OCI-LY7 (cell line): ENCODE measurements at regions not wholly inside any gene's neighbourhood (a gene's known extent, or its start where the extent isn't known, plus 50 kb on each side); places are given as distances from the start of the nearest gene placed in this dataset.

ENCODE experiments used
- BruUV-seq: library from RNA; stranded (reverse); fragments of 400-500 nt; replicated peaks from 2 replicates; lab custom pipeline; 2021; lab: Mats Ljungman, UMichigan
- CTCF ChIA-PET: fragments of 300-600 bp; sonication (Branson Sonifier 250); formaldehyde crosslinking; loops from one replicate; lab custom pipeline; 2022; ENCODE audit warnings: antibody characterized with exemption; ENCODE audit not compliant: unreplicated experiment; lab: Charles Lee
- POLR2A ChIA-PET: fragments of 300-600 bp; sonication (Branson Sonifier 250); formaldehyde crosslinking; loops from one replicate; lab custom pipeline; 2022; ENCODE audit warnings: antibody characterized with exemption; lab: Charles Lee
- DNase-seq: peaks from one replicate; pipeline ENCODE4 v3.0.0-alpha.2; 2015; ENCODE audit warnings: low spot score
- H2AFZ ChIP-seq: fragments of 200-600 bp; sonication (generic), shearing (Covaris generic); 2 replicates; pipeline ENCODE4 v1.6.1; 2014; ENCODE audit warnings: mild to moderate bottlenecking, antibody characterized with exemption, low read length, moderate library complexity
- H3K27ac ChIP-seq: fragments of 200-600 bp; sonication (generic); 2 replicates; pipeline ENCODE4 v1.5.1; 2014; ENCODE audit warnings: mixed run types, low read depth, mild to moderate bottlenecking, moderate library complexity, low read length, inconsistent platforms; ENCODE audit not compliant: poor library complexity, severe bottlenecking
- H3K36me3 ChIP-seq: fragments of 200-600 bp; sonication (generic); 2 replicates; pipeline ENCODE4 v1.6.1; 2014; ENCODE audit warnings: mild to moderate bottlenecking, antibody characterized with exemption, low read length, moderate library complexity, mixed read lengths; ENCODE audit not compliant: insufficient read depth
- H3K4me1 ChIP-seq: fragments of 200-600 bp; sonication (generic); 2 replicates; pipeline ENCODE4 v1.5.1; 2014; ENCODE audit warnings: mild to moderate bottlenecking, low read length; ENCODE audit not compliant: insufficient read depth, poor library complexity, severe bottlenecking
- H3K4me2 ChIP-seq: fragments of 200-600 bp; sonication (generic); 2 replicates; pipeline ENCODE4 v1.6.1; 2014; ENCODE audit warnings: mild to moderate bottlenecking, low read length
- H3K4me3 ChIP-seq: fragments of 200-600 bp; sonication (generic); 2 replicates; pipeline ENCODE4 v1.5.1; 2014; ENCODE audit warnings: mild to moderate bottlenecking, low read depth, low read length; ENCODE audit not compliant: poor library complexity, severe bottlenecking
- H3K79me2 ChIP-seq: fragments of 200-600 bp; sonication (generic); 2 replicates; pipeline ENCODE4 v1.6.1; 2016; ENCODE audit warnings: low read depth, mild to moderate bottlenecking, low read length, moderate library complexity, mixed read lengths; ENCODE audit not compliant: insufficient read depth
- H3K9me2 ChIP-seq: fragments of 200-600 bp; sonication (generic); 2 replicates; pipeline ENCODE4 v1.6.1; 2016; ENCODE audit warnings: mild to moderate bottlenecking, low read length, mixed read lengths; ENCODE audit not compliant: insufficient read depth
- H3K9me3 ChIP-seq: fragments of 200-600 bp; sonication (generic); 2 replicates; pipeline ENCODE4 v1.6.1; 2014; ENCODE audit warnings: mild to moderate bottlenecking, mixed run types, low read length, mixed read lengths
- H4K20me1 ChIP-seq: fragments of 200-600 bp; sonication (generic); 2 replicates; pipeline ENCODE4 v1.6.1; 2014; ENCODE audit warnings: mild to moderate bottlenecking, antibody characterized with exemption, low read length, moderate library complexity, mixed read lengths; ENCODE audit not compliant: insufficient read depth
- CTCF ChIP-seq: fragments of 200-600 bp; sonication (generic); conservative IDR thresholded peaks from 2 replicates; pipeline ENCODE4 v1.5.1; 2014; ENCODE audit warnings: mild to moderate bottlenecking, antibody characterized with exemption, low read length, moderate library complexity, mixed read lengths
- EZH2phosphoT487 ChIP-seq: fragments of 200-600 bp; sonication (generic); IDR thresholded peaks from 2 replicates; pipeline ENCODE4 v1.6.1; 2018; ENCODE audit warnings: low read depth, borderline replicate concordance, mild to moderate bottlenecking, mixed run types, antibody characterized with exemption, low read length, moderate library complexity, mixed read lengths
- intact Hi-C: fragments of 100-400 bp; cut with micrococcal nuclease; formaldehyde crosslinking; loops from one replicate; pipeline ENCODE4 v1.10.0; 2022; ENCODE audit not compliant: unreplicated experiment

DNA sequence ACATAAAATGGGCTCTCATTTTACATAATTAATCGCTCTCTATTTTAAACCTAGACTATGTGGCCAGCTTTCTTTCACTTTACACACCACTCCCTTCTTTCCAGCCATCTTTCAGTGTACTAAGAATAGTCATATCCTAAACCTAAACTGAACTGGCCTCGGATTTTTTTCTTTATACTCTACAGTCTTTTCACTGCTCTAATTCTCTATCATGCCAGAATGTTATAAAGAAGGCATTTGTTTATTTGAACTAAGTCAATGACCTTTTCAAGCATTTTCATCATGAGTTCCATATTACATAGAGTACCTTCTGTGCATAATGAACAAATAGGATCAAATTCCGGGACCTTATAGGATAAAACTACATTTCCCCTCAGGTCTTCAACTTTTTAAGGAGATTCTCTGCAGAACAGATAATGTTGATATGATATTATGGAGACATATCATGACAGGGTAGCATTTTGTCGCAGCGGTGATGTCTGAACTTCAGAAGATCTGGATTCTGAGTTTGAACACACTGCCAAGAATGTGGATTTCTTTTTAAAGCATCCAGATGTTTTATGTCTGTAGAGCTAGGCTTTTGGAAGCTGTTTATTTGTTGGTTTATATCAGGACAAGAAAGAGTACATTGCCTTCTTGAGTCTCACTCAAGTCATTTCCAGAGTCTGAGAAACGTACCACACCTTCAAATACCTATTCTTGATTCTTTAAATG, 1047.3 kb downstream of the MCTP2 start:
- Histone ChIP-seq H3K4me2 (no peak overlapping the region), H3K9me3 (no peaks in the 10 kb centered on the region), H2AFZ (no peak overlapping the region), H3K36me3 (no peaks in the 10 kb centered on the region), H3K27ac (no peak overlapping the region), H3K4me3 (no peak overlapping the region), H3K9me2 (no peaks in the 10 kb centered on the region), H3K79me2 (no peaks in the 10 kb centered on the region), H3K4me1 (no peaks in the 10 kb centered on the region), H4K20me1 (no peaks in the 10 kb centered on the region)
- no peak for TF ChIP-seq EZH2phosphoT487
- no peak for DNase-seq
- no TSS peak for BruUV-seq
- intact Hi-C loops = no loop called here
- ChIA-PET POLR2A (interaction anchor here (0.6 kb wide), 1 partner anchor 1956 kb away, joined by 3 read pairs; no protein-coding TSS in a partner anchor), CTCF (no interaction called here)

DNA sequence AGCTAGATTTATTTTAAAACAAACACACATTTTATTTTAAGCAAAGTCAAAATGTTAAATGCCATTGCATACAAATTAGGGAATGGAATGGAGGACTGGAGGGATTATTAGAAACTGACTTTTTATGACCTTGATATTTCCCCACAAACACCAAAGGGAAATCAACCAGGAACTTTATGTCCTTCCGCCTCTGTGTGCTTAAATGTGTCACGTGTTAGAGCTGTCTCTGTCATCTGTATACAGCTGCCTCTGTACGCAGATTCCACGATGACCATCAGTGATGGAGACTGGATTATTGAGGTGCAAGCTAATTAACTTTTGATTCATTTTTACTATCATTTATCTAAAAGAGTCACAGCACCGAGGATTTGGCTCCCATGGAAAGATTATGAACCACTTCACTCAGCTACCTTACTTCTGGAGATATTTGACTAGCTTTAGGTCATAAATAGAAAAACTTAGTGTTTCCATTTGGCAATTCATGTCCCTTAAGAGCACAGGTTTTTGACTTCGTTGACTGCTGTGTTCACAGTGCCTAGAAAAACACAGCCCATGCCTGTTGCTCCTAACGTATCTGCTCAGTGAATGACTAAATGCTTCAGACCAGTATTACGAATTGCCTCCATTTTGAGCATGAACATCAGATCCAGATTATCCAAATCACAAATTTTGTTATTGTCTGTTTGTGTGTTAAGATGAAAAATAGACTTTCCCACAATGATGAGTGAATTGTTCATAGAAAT, 1048.1 kb downstream of the MCTP2 start:
- Histone ChIP-seq H3K4me3 (no peak overlapping the region), H3K79me2 (no peaks in the 10 kb centered on the region), H3K4me2 (no peak overlapping the region), H3K9me3 (no peaks in the 10 kb centered on the region), H3K4me1 (no peaks in the 10 kb centered on the region), H3K27ac (no peak overlapping the region), H3K36me3 (no peaks in the 10 kb centered on the region), H2AFZ (no peak overlapping the region), H4K20me1 (no peaks in the 10 kb centered on the region), H3K9me2 (no peaks in the 10 kb centered on the region)
- DNase-seq = no peak
- BruUV-seq = no TSS peak
- intact Hi-C loops = no loop called here
- TF ChIP-seq EZH2phosphoT487 = no peak
- TF ChIP-seq CTCF = no peak
- POLR2A ChIA-PET = interaction anchor here (0.6 to 1.4 kb wide), 3 partner anchors 12 to 1955 kb away, joined by 3 read pairs; no protein-coding TSS in a partner anchor
- CTCF ChIA-PET = no interaction called here

- intact Hi-C loops = no loop called here
- no peaks in the 10 kb centered on the region for H3K4me1 ChIP-seq
- no peak overlapping the region for H3K4me3 ChIP-seq
- no peaks in the 10 kb centered on the region for H4K20me1 ChIP-seq
- H3K79me2 ChIP-seq = no peaks in the 10 kb centered on the region
- no peak for TF ChIP-seq EZH2phosphoT487
- TF ChIP-seq CTCF = no peak
- BruUV-seq = no TSS peak
- H2AFZ ChIP-seq = no peak overlapping the region
- H3K9me3 ChIP-seq = no peaks in the 10 kb centered on the region
- ChIA-PET CTCF (no interaction called here), POLR2A (interaction anchor here (1.4 kb wide), 1 partner anchor 14 kb away, joined by 3 read pairs; no protein-coding TSS in a partner anchor)
- H3K27ac ChIP-seq = no peak overlapping the region
- no peak for DNase-seq
- no peaks in the 10 kb centered on the region for H3K36me3 ChIP-seq
- no peak overlapping the region for H3K4me2 ChIP-seq
- no peaks in the 10 kb centered on the region for H3K9me2 ChIP-seq
Observed at GRCh38 chr15:95280711-95281110, 1049.3 kb downstream of the MCTP2 start.
